Testis (tissue), 2 donors: ENCODE measurements at regions not wholly inside any gene's neighbourhood (a gene's known extent, or its start where the extent isn't known, plus 50 kb on each side); places are given as distances from the start of the nearest gene placed in this dataset.

ENCODE experiments used
- DNase-seq: peaks from one replicate; pipeline ENCODE4 v3.0.0-alpha.2; 2019
- H3K27ac ChIP-seq, 2 donors: fragments of 200-600 bp; sonication (generic); one replicate each; pipeline ENCODE4 v1.5.1; 2019
- H3K27me3 ChIP-seq: fragments of 200-600 bp; sonication (generic); one replicate; pipeline ENCODE4 v1.5.1; 2019
- H3K36me3 ChIP-seq: fragments of 200-600 bp; sonication (generic); one replicate; pipeline ENCODE4 v1.5.1; 2017; ENCODE audit warnings: low read depth; ENCODE audit errors: missing control alignments
- H3K4me1 ChIP-seq: fragments of 200-600 bp; sonication (generic); one replicate; pipeline ENCODE4 v1.5.1; 2019
- H3K4me3 ChIP-seq, 2 donors: fragments of 200-600 bp; sonication (generic); one replicate each; pipeline ENCODE4 v1.5.1; 2017 to 2019
- H3K9me3 ChIP-seq: fragments of 200-600 bp; sonication (generic); one replicate; pipeline ENCODE4 v1.5.1; 2017
- CTCF ChIP-seq, 3 experiments: fragments of 450-650 bp in 2 of 3; fragments of 200-600 bp in 1 of 3; sonication (generic) in 1 of 3; IDR thresholded peaks; one replicate each; pipeline ENCODE4 v1.5.1; 2016 to 2019; ENCODE audit warnings: antibody characterized with exemption in 3 of 3, mild to moderate bottlenecking in 2 of 3, moderate library complexity in 1 of 3
- POLR2A ChIP-seq: fragments of 450-650 bp; IDR thresholded peaks from one replicate; pipeline ENCODE4 v1.6.1; 2017; ENCODE audit warnings: antibody characterized with exemption, mild to moderate bottlenecking, moderate library complexity
- WGBS, 2 donors: methylation state at CpG; one replicate each; pipeline ENCODE4 v1.1.5; 2018; 5-methylcytosine and 5-hydroxymethylcytosine counted together
- intact Hi-C: fragments of 100-400 bp; cut with DNase I; formaldehyde crosslinking; loops from one replicate; pipeline ENCODE4 v1.15.1; 2023; ENCODE audit warnings: low total_unique reads

GRCh38 chr11:56898856-56899255 lies 89.9 kb upstream of the OR5AK2 start:
- Histone ChIP-seq H3K27me3 (no peaks in the 10 kb centered on the region), H3K36me3 (no peaks in the 10 kb centered on the region), H3K4me1 (no peaks in the 10 kb centered on the region), H3K9me3 (no peaks in the 10 kb centered on the region), H3K4me3 (no peak overlapping the region), H3K27ac (no peak overlapping the region)
- no peak for DNase-seq
- TF ChIP-seq POLR2A (no peak), CTCF (IDR thresholded peaks at IDR 0.05) (no peak)
- WGBS, 2 donors = 91 to 95% methylated on average over 5 of the region's 5 CpGs
- intact Hi-C loops = no loop called here

GRCh38 chr11:56890584-56891305 lies 98.0 kb upstream of the OR5AK2 start:
- H3K4me3 ChIP-seq = no peak overlapping the region
- no peaks in the 10 kb centered on the region for H3K36me3 ChIP-seq
- DNase-seq = no peak
- intact Hi-C loops = no loop called here
- no peak for TF ChIP-seq POLR2A
- TF ChIP-seq CTCF (IDR thresholded peaks at IDR 0.05) = no peak
- no peak overlapping the region for H3K27ac ChIP-seq
- H3K27me3 ChIP-seq = no peaks in the 10 kb centered on the region
- 78 to 82% methylated on average over 9 of the region's 9 CpGs for WGBS, 2 donors
- H3K4me1 ChIP-seq = no peaks in the 10 kb centered on the region
- H3K9me3 ChIP-seq = no peaks in the 10 kb centered on the region

GRCh38 chr11:56889986-56890385 lies 98.7 kb upstream of the OR5AK2 start:
- Histone ChIP-seq H3K27me3 (no peaks in the 10 kb centered on the region), H3K4me1 (peaks cover 2% of the 10 kb centered on the region), H3K9me3 (no peaks in the 10 kb centered on the region), H3K36me3 (no peaks in the 10 kb centered on the region), H3K4me3 (no peak overlapping the region), H3K27ac (no peak overlapping the region)
- no peak for DNase-seq
- no peak for TF ChIP-seq POLR2A
- no peak for TF ChIP-seq CTCF (IDR thresholded peaks at IDR 0.05)
- 82 to 86% methylated on average over 4 of the region's 4 CpGs for WGBS, 2 donors
- intact Hi-C loops = no loop called here

GRCh38 chr11:56887940-56888339 lies 100.8 kb upstream of the OR5AK2 start:
- Histone ChIP-seq H3K36me3 (no peaks in the 10 kb centered on the region), H3K27me3 (no peaks in the 10 kb centered on the region), H3K9me3 (no peaks in the 10 kb centered on the region), H3K4me3 (no peak overlapping the region), H3K27ac (no peak overlapping the region), H3K4me1 (peaks cover 3% of the 10 kb centered on the region)
- TF ChIP-seq CTCF (IDR thresholded peaks at IDR 0.05) = no peak
- no peak for TF ChIP-seq POLR2A
- intact Hi-C loops = no loop called here
- DNase-seq = no peak
- 75 to 79% methylated on average over 3 of the region's 3 CpGs for WGBS, 2 donors

GRCh38 chr11:56886455-56886854 lies 102.3 kb upstream of the OR5AK2 start:
- WGBS, 2 donors = 70 to 72% methylated on average over 6 of the region's 6 CpGs
- Histone ChIP-seq H3K36me3 (no peaks in the 10 kb centered on the region), H3K27ac (no peak overlapping the region), H3K27me3 (no peaks in the 10 kb centered on the region), H3K9me3 (no peaks in the 10 kb centered on the region), H3K4me3 (no peak overlapping the region), H3K4me1 (peaks cover 3% of the 10 kb centered on the region)
- no peak for DNase-seq
- TF ChIP-seq CTCF (IDR thresholded peaks at IDR 0.05) (no peak), POLR2A (no peak)
- intact Hi-C loops = no loop called here
